A549 (cell line): ENCODE measurements at regions not wholly inside any gene's neighbourhood (a gene's known extent, or its start where the extent isn't known, plus 50 kb on each side); places are given as distances from the start of the nearest gene placed in this dataset.

ENCODE experiments used
- ATAC-seq, 2 experiments: fragments of 200-7000 bp in 1 of 2; fragments of >200 bp in 1 of 2; cut with Nextera tagmentation in 1 of 2; cut with Tn5 transposase in 1 of 2; 3 replicates each; pipeline versions ENCODE4 v1.8.0 to v1.9.1; 2018 to 2020; ENCODE audit warnings: mild to moderate bottlenecking in 1 of 2, moderate library complexity in 1 of 2
- CTCF ChIA-PET: fragments of 300-600 bp; sonication (Branson Sonifier 250); formaldehyde crosslinking; extraction: SDS; loops from one replicate; lab custom pipeline; 2021; ENCODE audit warnings: antibody characterized with exemption, inconsistent platforms; lab: Yijun Ruan, JAX
- POLR2A ChIA-PET: fragments of 350-600 bp; formaldehyde crosslinking; extraction: SDS; loops from one replicate; lab custom pipeline; 2021; ENCODE audit warnings: antibody characterized with exemption, inconsistent platforms; lab: Yijun Ruan, JAX
- DNase-seq, 2 experiments: peaks; one replicate each; pipeline versions ENCODE4 v3.0.0 to v3.0.0-alpha.2; 2011 to 2016; ENCODE audit warnings: low read depth in 1 of 2, low spot score in 1 of 2
- FAIRE-seq: peaks from 2 replicates; lab custom pipeline; 2011; peaks lifted over from hg19 to GRCh38; lab: Jason Lieb, UNC
- H3K27ac ChIP-seq, 2 experiments: fragments of >200 bp; sonication (Bioruptor Twin); formaldehyde crosslinking; 3 replicates each; pipeline ENCODE4 v1.5.1; 2016 to 2017
- H3K4me1 ChIP-seq: fragments of >200 bp; sonication (Bioruptor Twin); formaldehyde crosslinking; 3 replicates; pipeline ENCODE4 v1.6.1; 2016
- H3K4me2 ChIP-seq: fragments of >200 bp; sonication (Bioruptor Twin); formaldehyde crosslinking; 3 replicates; pipeline ENCODE4 v1.6.1; 2016
- H3K4me3 ChIP-seq: fragments of >200 bp; sonication (Bioruptor Twin); formaldehyde crosslinking; 3 replicates; pipeline ENCODE4 v1.5.1; 2016
- H3K9me3 ChIP-seq: fragments of >200 bp; sonication (Bioruptor Twin); formaldehyde crosslinking; 3 replicates; pipeline ENCODE4 v1.6.1; 2016
- ATOH8 ChIP-seq: fragments of 250-450 bp; sonication (Bioruptor Pico); IDR thresholded peaks from 2 replicates; pipeline ENCODE4 v1.5.0; 2020; ENCODE audit warnings: low read depth, mild to moderate bottlenecking, moderate library complexity
- BCL3 ChIP-seq: fragments of >200 bp; sonication (Bioruptor Twin); formaldehyde crosslinking; IDR thresholded peaks from 3 replicates; pipeline ENCODE4 v1.6.1; 2016
- BHLHE40 ChIP-seq: IDR thresholded peaks from 2 replicates; pipeline ENCODE4 v1.6.1; 2012; ENCODE audit warnings: low read depth, low read length, inconsistent platforms
- CBX8 ChIP-seq: fragments of 200-600 bp; sonication (generic); IDR thresholded peaks from 2 replicates; pipeline ENCODE4 v1.6.1; 2016
- CEBPB ChIP-seq, 2 experiments: fragments of >200 bp in 1 of 2; sonication (Bioruptor Twin) in 1 of 2; formaldehyde crosslinking in 1 of 2; IDR thresholded peaks; 2 replicates each; pipeline ENCODE4 v1.6.1; 2012 to 2016
- CHD4 ChIP-seq: fragments of 200-600 bp; sonication (generic); IDR thresholded peaks from 2 replicates; pipeline ENCODE4 v1.6.1; 2016; ENCODE audit warnings: antibody characterized with exemption, mild to moderate bottlenecking, borderline replicate concordance
- CTCF ChIP-seq: fragments of >200 bp; sonication (Bioruptor Twin); formaldehyde crosslinking; IDR thresholded peaks from 3 replicates; pipeline ENCODE4 v1.5.1; 2016
- EHF ChIP-seq: fragments of 250-450 bp; sonication (Bioruptor Pico); IDR thresholded peaks from 2 replicates; pipeline ENCODE4 v1.5.0; 2020; ENCODE audit warnings: mild to moderate bottlenecking
- EP300 ChIP-seq, 2 experiments: fragments of >200 bp; sonication (Bioruptor Twin); formaldehyde crosslinking; IDR thresholded peaks; 2 replicates in 1 of 2; 3 replicates in 1 of 2; pipeline ENCODE4 v1.6.1; 2016 to 2017
- FOSB ChIP-seq: fragments of 250-450 bp; sonication (Bioruptor Pico); IDR thresholded peaks from 2 replicates; pipeline ENCODE4 v1.5.0; 2020; ENCODE audit warnings: mild to moderate bottlenecking, moderate library complexity
- FOSL2 ChIP-seq, 2 experiments: fragments of 450-650 bp in 1 of 2; fragments of >200 bp in 1 of 2; sonication (Bioruptor Twin) in 1 of 2; formaldehyde crosslinking; IDR thresholded peaks; 2 replicates each; pipeline versions ENCODE4 v1.5.0 to v1.6.1; 2016 to 2020; ENCODE audit warnings: mild to moderate bottlenecking in 1 of 2, moderate library complexity in 1 of 2
- FOXS1 ChIP-seq: fragments of 250-450 bp; sonication (Bioruptor Pico); IDR thresholded peaks from 2 replicates; pipeline ENCODE4 v1.5.0; 2020; ENCODE audit warnings: mild to moderate bottlenecking, moderate library complexity
- HMGXB4 ChIP-seq: fragments of 250-450 bp; sonication (Bioruptor Pico); IDR thresholded peaks from 2 replicates; pipeline ENCODE4 v1.5.0; 2021; ENCODE audit warnings: mild to moderate bottlenecking, moderate library complexity, borderline replicate concordance
- HOXB13 ChIP-seq: fragments of 250-450 bp; sonication (Bioruptor Pico); IDR thresholded peaks from 2 replicates; pipeline ENCODE4 v1.5.0; 2020; ENCODE audit warnings: low read depth, mild to moderate bottlenecking, moderate library complexity
- HOXB5 ChIP-seq: fragments of 250-450 bp; sonication (Bioruptor Pico); IDR thresholded peaks from 2 replicates; pipeline ENCODE4 v1.5.0; 2020; ENCODE audit warnings: mild to moderate bottlenecking, moderate library complexity
- JUNB ChIP-seq: fragments of >200 bp; sonication (Bioruptor Twin); formaldehyde crosslinking; IDR thresholded peaks from 2 replicates; pipeline ENCODE4 v1.6.1; 2016
- KDM1A ChIP-seq: fragments of 200-600 bp; sonication (generic); IDR thresholded peaks from 2 replicates; pipeline ENCODE4 v1.6.1; 2016; ENCODE audit warnings: low read depth, mild to moderate bottlenecking
- MAFK ChIP-seq: fragments of 450-650 bp; IDR thresholded peaks from 2 replicates; pipeline ENCODE4 v1.6.1; 2014; ENCODE audit not compliant: partially characterized antibody
- MAX ChIP-seq: IDR thresholded peaks from 2 replicates; pipeline ENCODE4 v1.6.1; 2012
- MAZ ChIP-seq: fragments of 150-350 bp; IDR thresholded peaks from 2 replicates; pipeline ENCODE4 v1.6.1; 2014; ENCODE audit warnings: antibody characterized with exemption, low read depth, low read length, borderline replicate concordance
- NFE2L2 ChIP-seq: fragments of 150-350 bp; conservative IDR thresholded peaks from 2 replicates; pipeline ENCODE4 v1.6.1; 2014; ENCODE audit warnings: low read length
- PHF8 ChIP-seq: fragments of 200-600 bp; sonication (generic); IDR thresholded peaks from 2 replicates; pipeline ENCODE4 v1.6.1; 2016; ENCODE audit warnings: low read depth, mild to moderate bottlenecking, antibody characterized with exemption, moderate library complexity, borderline replicate concordance
- RAD21 ChIP-seq, 2 experiments: fragments of >200 bp in 1 of 2; sonication (Bioruptor Twin) in 1 of 2; formaldehyde crosslinking in 1 of 2; IDR thresholded peaks in 1 of 2; conservative IDR thresholded peaks in 1 of 2; 2 replicates in 1 of 2; 3 replicates in 1 of 2; pipeline ENCODE4 v1.6.1; 2012 to 2018; ENCODE audit warnings: inconsistent platforms in 1 of 2
- RARB ChIP-seq: fragments of 250-450 bp; sonication (Bioruptor Pico); IDR thresholded peaks from 2 replicates; pipeline ENCODE4 v1.8.0; 2021; ENCODE audit warnings: mild to moderate bottlenecking, moderate library complexity
- RCOR1 ChIP-seq: fragments of 150-350 bp; IDR thresholded peaks from 2 replicates; pipeline ENCODE4 v1.6.1; 2014; ENCODE audit warnings: antibody characterized with exemption, low read length, low read depth
- RFX5 ChIP-seq: fragments of 450-650 bp; IDR thresholded peaks from 2 replicates; pipeline ENCODE4 v1.7.1; 2014; ENCODE audit warnings: antibody characterized with exemption, mild to moderate bottlenecking, moderate library complexity
- RNF2 ChIP-seq: fragments of 200-600 bp; sonication (generic); IDR thresholded peaks from 2 replicates; pipeline ENCODE4 v1.6.1; 2016; ENCODE audit warnings: low read depth, mild to moderate bottlenecking, antibody characterized with exemption, moderate library complexity, borderline replicate concordance
- SMC3 ChIP-seq: fragments of >200 bp; sonication (Bioruptor Twin); formaldehyde crosslinking; IDR thresholded peaks from 3 replicates; pipeline ENCODE4 v1.6.1; 2018; ENCODE audit warnings: inconsistent platforms
- USF2 ChIP-seq: fragments of 450-650 bp; IDR thresholded peaks from 2 replicates; pipeline ENCODE4 v1.6.1; 2014; ENCODE audit warnings: antibody characterized with exemption
- WGBS: methylation state at CpG from one replicate; pipeline ENCODE4 v1.1.6; 2017; ENCODE audit errors: missing lambda C conversion rate; 5-methylcytosine and 5-hydroxymethylcytosine counted together
- TF ChIP-seq, protein P1 (sequence below): fragments of >200 bp; sonication (Bioruptor Twin); formaldehyde crosslinking; IDR thresholded peaks from 2 replicates; pipeline ENCODE4 v1.6.1; 2016

DNA sequence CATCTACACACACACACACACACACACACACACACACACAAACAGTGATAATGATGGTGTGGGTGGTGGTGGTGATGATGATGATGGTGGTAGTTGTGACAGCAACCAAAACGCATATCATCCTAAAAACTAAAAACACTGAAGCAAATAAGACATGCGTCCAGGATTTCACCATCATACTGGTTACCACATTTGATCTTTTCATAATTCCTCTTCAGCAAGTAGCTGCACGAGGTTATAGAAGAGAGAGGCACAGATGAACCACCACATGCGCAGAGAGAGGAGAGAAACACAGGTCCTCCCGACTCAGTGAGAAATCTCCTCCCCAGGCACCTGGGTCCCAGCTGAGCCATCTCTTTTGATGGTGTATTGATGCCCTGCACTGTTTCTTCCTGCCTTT is 393.3 kb downstream of the METTL4 start:
- ATAC-seq, result no peak
- Histone ChIP-seq H3K9me3 (no peaks in the 10 kb centered on the region), H3K4me3 (no peak overlapping the region), H3K27ac (no peak overlapping the region), H3K4me2 (no peak overlapping the region), H3K4me1 (no peaks in the 10 kb centered on the region)
- POLR2A ChIA-PET, result no interaction called here
- DNase-seq, result no peak
- TF ChIP-seq BHLHE40 (no peak), MAX (no peak), SMC3 (no peak), HOXB5 (CRISPR knock-in tag) (no peak), CTCF (no peak), RCOR1 (no peak), JUNB (no peak), KDM1A (no peak), HMGXB4 (CRISPR knock-in tag) (no peak), MAZ (no peak), EHF (CRISPR knock-in tag) (no peak), BCL3 (no peak), RFX5 (no peak), FOXS1 (CRISPR knock-in tag) (no peak), PHF8 (no peak), NFE2L2 (no peak), FOSL2 (IDR thresholded peaks at IDR 0.05) (no peak), FOSL2 (CRISPR knock-in tag; IDR thresholded peaks at IDR 0.05) (no peak), RNF2 (no peak), FOSB (CRISPR knock-in tag) (no peak)
- TF ChIP-seq, protein P1, sequence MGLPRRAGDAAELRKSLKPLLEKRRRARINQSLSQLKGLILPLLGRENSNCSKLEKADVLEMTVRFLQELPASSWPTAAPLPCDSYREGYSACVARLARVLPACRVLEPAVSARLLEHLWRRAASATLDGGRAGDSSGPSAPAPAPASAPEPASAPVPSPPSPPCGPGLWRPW, result no peak
- 32% methylated on average over 5 of the region's 5 CpGs for WGBS
- FAIRE-seq, result no peak
- CTCF ChIA-PET, result no interaction called here

DNA sequence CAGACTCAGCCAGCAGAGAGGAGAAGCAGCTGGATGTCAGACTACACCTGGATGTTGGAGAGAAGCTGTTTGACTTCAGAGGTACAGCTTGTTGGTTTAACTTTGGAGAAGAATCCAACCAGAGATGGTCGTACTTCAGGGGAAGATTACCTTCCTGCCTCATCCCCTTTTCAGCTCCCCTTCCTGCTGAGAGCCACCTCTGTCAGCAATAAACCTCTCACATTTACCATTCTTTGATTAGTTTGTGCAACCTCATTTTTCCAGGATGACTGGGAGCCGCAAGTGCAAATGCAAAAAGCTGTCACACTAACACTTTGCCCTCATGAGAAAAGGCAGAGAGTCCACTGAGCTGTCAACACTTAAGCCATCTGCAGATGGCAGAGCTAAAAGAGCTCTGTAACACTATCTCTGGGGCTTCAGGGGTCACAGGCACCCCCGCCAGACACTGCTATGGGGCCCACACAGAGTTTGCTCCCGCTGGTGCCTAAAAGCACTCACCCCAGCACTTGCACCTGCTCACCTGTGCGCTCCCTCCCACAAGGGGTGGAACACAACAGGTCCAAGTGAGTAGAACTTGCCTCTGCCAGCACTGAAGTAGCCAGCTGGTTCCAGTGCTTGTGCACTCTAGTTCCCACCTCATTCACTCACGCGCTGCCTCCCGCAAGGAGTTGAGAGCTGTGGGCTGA is 391.7 kb downstream of the METTL4 start:
- no peaks in the 10 kb centered on the region for H3K4me1 ChIP-seq
- H3K4me2 ChIP-seq, result no peak overlapping the region
- DNase-seq (no peak), ATAC-seq (no peak), FAIRE-seq (no peak)
- no peak overlapping the region for H3K27ac ChIP-seq
- no peak for TF ChIP-seq CBX8
- TF ChIP-seq FOSB (CRISPR knock-in tag), result no peak
- TF ChIP-seq CHD4, result no peak
- TF ChIP-seq ATOH8 (CRISPR knock-in tag), result no peak
- no peak for TF ChIP-seq MAFK
- TF ChIP-seq KDM1A, result no peak
- no peak for TF ChIP-seq RARB
- TF ChIP-seq USF2, result no peak
- no peak for TF ChIP-seq SMC3
- TF ChIP-seq EHF (CRISPR knock-in tag), result no peak
- TF ChIP-seq HOXB5 (CRISPR knock-in tag), result no peak
- no peak for TF ChIP-seq CEBPB (IDR thresholded peaks at IDR 0.05)
- no peak for TF ChIP-seq EP300 (IDR thresholded peaks at IDR 0.05)
- TF ChIP-seq RAD21 (conservative IDR thresholded peaks at IDR 0.05 in 1 of 2, IDR thresholded peaks at IDR 0.05 in 1 of 2), result no peak
- no peak for TF ChIP-seq HOXB13
- H3K9me3 ChIP-seq, result no peaks in the 10 kb centered on the region
- ChIA-PET POLR2A (no interaction called here), CTCF (no interaction called here)
- WGBS, result 56% methylated on average over 7 of the region's 8 CpGs
- H3K4me3 ChIP-seq, result no peak overlapping the region
